NCI-H1105 (cell line): ENCODE measurements at regions not wholly inside any gene's neighbourhood (a gene's known extent, or its start where the extent isn't known, plus 50 kb on each side); places are given as distances from the start of the nearest gene placed in this dataset.

Source experiments
- DNase-seq: peaks from one replicate; lab custom pipeline; 2025; lab: John Stamatoyannopoulos, UW

GRCh38 chr1:87926131-87926830 is 597.6 kb downstream of the LMO4 start:
- no peak for DNase-seq

- no peak for DNase-seq
Measured at GRCh38 chr1:87926921-87927320, 598.2 kb downstream of the LMO4 start.

- DNase-seq, result no peak
Measured at GRCh38 chr1:87927391-87928280, 599.0 kb downstream of the LMO4 start.

- no peak for DNase-seq
Measured at GRCh38 chr1:87928623-87929022, 599.9 kb downstream of the LMO4 start.

GRCh38 chr1:87929906-87930305 is 601.2 kb downstream of the LMO4 start:
- no peak for DNase-seq

- no peak for DNase-seq
Measured at GRCh38 chr1:87930796-87931195, 602.1 kb downstream of the LMO4 start.

- DNase-seq, result no peak
Measured at GRCh38 chr1:87933171-87933570, 604.5 kb downstream of the LMO4 start.

GRCh38 chr1:87935130-87935529 is 606.5 kb downstream of the LMO4 start:
- no peak for DNase-seq

- no peak for DNase-seq
Measured at GRCh38 chr1:87937831-87938395, 609.2 kb downstream of the LMO4 start.

- DNase-seq, result no peak
Measured at GRCh38 chr1:87938631-87939030, 610.0 kb downstream of the LMO4 start.

- DNase-seq, result no peak
Measured at GRCh38 chr1:87939444-87939843, 610.8 kb downstream of the LMO4 start.

GRCh38 chr1:87940421-87940820 is 611.7 kb downstream of the LMO4 start:
- DNase-seq, result no peak

GRCh38 chr1:87941337-87941946 is 612.8 kb downstream of the LMO4 start:
- DNase-seq, result no peak

GRCh38 chr1:87942165-87942564 is 613.5 kb downstream of the LMO4 start:
- DNase-seq, result no peak

GRCh38 chr1:87949711-87950110 is 621.0 kb downstream of the LMO4 start:
- no peak for DNase-seq

GRCh38 chr1:87950369-87950768 is 621.7 kb downstream of the LMO4 start:
- peak; percentile 40 for DNase-seq

GRCh38 chr1:87951409-87951808 is 622.7 kb downstream of the LMO4 start:
- no peak for DNase-seq

- no peak for DNase-seq
Measured at GRCh38 chr1:87951852-87952251, 623.2 kb downstream of the LMO4 start.

- no peak for DNase-seq
Measured at GRCh38 chr1:87953121-87953520, 624.4 kb downstream of the LMO4 start.

GRCh38 chr1:87953732-87954344 is 625.2 kb downstream of the LMO4 start:
- DNase-seq, result peak; percentile 43

- DNase-seq, result no peak
Measured at GRCh38 chr1:87955038-87955437, 626.4 kb downstream of the LMO4 start.

- DNase-seq, result no peak
Measured at GRCh38 chr1:87956072-87956471, 627.4 kb downstream of the LMO4 start.
